ENCODE measurements at regions not wholly inside any gene's neighbourhood (a gene's known extent, or its start where the extent isn't known, plus 50 kb on each side); places are given as distances from the start of the nearest gene placed in this dataset.

GRCh38 chr6:78810146-78810545 lies 57.2 kb upstream of the IRAK1BP1 start:
- H3K27me3 ChIP-seq, result no peaks in the 10 kb centered on the region
- no peaks in the 10 kb centered on the region for H3K4me1 ChIP-seq
- H3K9me3 ChIP-seq, result peaks cover 3 to 23% (median 9%) of the 10 kb centered on the region in 4 donors
- intact Hi-C loops (cut with DNase I; ENCODE audit: low total_unique reads), result no loop called here
- H3K4me3 ChIP-seq, result no peak overlapping the region
- no peak overlapping the region for H3K27ac ChIP-seq
- TF ChIP-seq CTCF (IDR thresholded peaks at IDR 0.05) (no peak), POLR2AphosphoS5 (IDR thresholded peaks at IDR 0.05) (no peak), POLR2A (IDR thresholded peaks at IDR 0.05) (no peak), EP300 (IDR thresholded peaks at IDR 0.05) (no peak)
- no peaks in the 10 kb centered on the region for H3K36me3 ChIP-seq
- DNase-seq, result peak in 1 of 2 donors; percentile 52
- 9 to 25% (median 12%) methylated on average over 1 of the region's 1 CpG for WGBS, 5 donors

- intact Hi-C loops (cut with DNase I; ENCODE audit: low total_unique reads), result no loop called here
- H3K27ac ChIP-seq, result no peak overlapping the region
- DNase-seq, result no peak
- WGBS, 5 donors, result 31 to 42% (median 37%) methylated on average over 2 of the region's 2 CpGs
- no peaks in the 10 kb centered on the region for H3K27me3 ChIP-seq
- H3K4me1 ChIP-seq, result no peaks in the 10 kb centered on the region
- H3K36me3 ChIP-seq, result no peaks in the 10 kb centered on the region
- H3K4me3 ChIP-seq, result no peak overlapping the region
- peaks cover 3 to 23% (median 9%) of the 10 kb centered on the region in 4 donors for H3K9me3 ChIP-seq
- TF ChIP-seq EP300 (IDR thresholded peaks at IDR 0.05) (no peak), POLR2AphosphoS5 (IDR thresholded peaks at IDR 0.05) (no peak), CTCF (IDR thresholded peaks at IDR 0.05) (no peak), POLR2A (IDR thresholded peaks at IDR 0.05) (no peak)
Observed at GRCh38 chr6:78810698-78811097, 56.7 kb upstream of the IRAK1BP1 start.
